Parathyroid adenoma (tissue), 2 donors: ENCODE measurements at regions not wholly inside any gene's neighbourhood (a gene's known extent, or its start where the extent isn't known, plus 50 kb on each side); places are given as distances from the start of the nearest gene placed in this dataset.

ENCODE experiments used
- H2AFZ ChIP-seq: fragments of 300-600 bp; sonication (generic); one replicate; pipeline ENCODE4 v1.7.0; 2017; ENCODE audit warnings: antibody characterized with exemption, mild to moderate bottlenecking
- H3K27ac ChIP-seq: fragments of 300-600 bp; sonication (generic); one replicate; pipeline ENCODE4 v1.7.0; 2017
- H3K27me3 ChIP-seq: fragments of 300-600 bp; sonication (generic); one replicate; pipeline ENCODE4 v1.7.0; 2017; ENCODE audit warnings: low read length; ENCODE audit not compliant: control insufficient read depth, insufficient read depth
- H3K36me3 ChIP-seq: fragments of 300-600 bp; sonication (generic); one replicate; pipeline ENCODE4 v1.7.0; 2017; ENCODE audit warnings: low read length; ENCODE audit not compliant: control insufficient read depth, insufficient read depth
- H3K4me1 ChIP-seq: fragments of 300-600 bp; sonication (generic); one replicate; pipeline ENCODE4 v1.7.0; 2017; ENCODE audit warnings: control low read depth
- H3K4me2 ChIP-seq: fragments of 300-600 bp; sonication (generic); one replicate; pipeline ENCODE4 v1.7.0; 2017; ENCODE audit warnings: low read length
- H3K4me3 ChIP-seq: fragments of 300-600 bp; sonication (generic); one replicate; pipeline ENCODE4 v1.7.0; 2017; ENCODE audit warnings: low read depth, low read length
- H3K79me2 ChIP-seq: fragments of 300-600 bp; sonication (generic); one replicate; pipeline ENCODE4 v1.7.0; 2017; ENCODE audit warnings: control low read depth
- H3K9ac ChIP-seq: fragments of 300-600 bp; sonication (generic); one replicate; pipeline ENCODE4 v1.7.0; 2017; ENCODE audit warnings: mild to moderate bottlenecking
- H3K9me3 ChIP-seq: fragments of 300-600 bp; sonication (generic); one replicate; pipeline ENCODE4 v1.7.0; 2017; ENCODE audit warnings: low read length; ENCODE audit not compliant: control insufficient read depth
- CTCF ChIP-seq: fragments of 300-600 bp; sonication (generic); IDR thresholded peaks from one replicate; pipeline ENCODE4 v1.7.0; 2017; ENCODE audit warnings: antibody characterized with exemption, mild to moderate bottlenecking
- donor health status: primary hyperparathyroidism.

GRCh38 chr5:60505373-60506171 lies 194.4 kb downstream of the DEPDC1B start:
- Histone ChIP-seq H3K4me3 (no peak overlapping the region), H2AFZ (no peak overlapping the region), H3K9me3 (no peaks in the 10 kb centered on the region), H3K27me3 (no peaks in the 10 kb centered on the region), H3K4me1 (no peaks in the 10 kb centered on the region), H3K9ac (no peak overlapping the region), H3K4me2 (no peak overlapping the region), H3K36me3 (no peaks in the 10 kb centered on the region), H3K27ac (no peak overlapping the region), H3K79me2 (no peaks in the 10 kb centered on the region)
- TF ChIP-seq CTCF = no peak

- Histone ChIP-seq H3K27me3 (no peaks in the 10 kb centered on the region), H3K9me3 (no peaks in the 10 kb centered on the region), H3K4me1 (no peaks in the 10 kb centered on the region), H3K9ac (no peak overlapping the region), H3K27ac (no peak overlapping the region), H3K4me3 (no peak overlapping the region), H3K79me2 (no peaks in the 10 kb centered on the region), H3K36me3 (no peaks in the 10 kb centered on the region), H3K4me2 (no peak overlapping the region), H2AFZ (no peak overlapping the region)
- TF ChIP-seq CTCF = no peak
Measured at GRCh38 chr5:60504342-60504741, 195.6 kb downstream of the DEPDC1B start.

GRCh38 chr5:60503771-60504170 lies 196.2 kb downstream of the DEPDC1B start:
- Histone ChIP-seq H3K36me3 (no peaks in the 10 kb centered on the region), H3K9ac (no peak overlapping the region), H3K27me3 (no peaks in the 10 kb centered on the region), H3K4me3 (no peak overlapping the region), H3K79me2 (no peaks in the 10 kb centered on the region), H3K4me1 (no peaks in the 10 kb centered on the region), H3K4me2 (no peak overlapping the region), H3K27ac (no peak overlapping the region), H2AFZ (no peak overlapping the region), H3K9me3 (no peaks in the 10 kb centered on the region)
- TF ChIP-seq CTCF = no peak

- Histone ChIP-seq H3K4me2 (no peak overlapping the region), H3K27ac (no peak overlapping the region), H3K79me2 (no peaks in the 10 kb centered on the region), H3K4me1 (no peaks in the 10 kb centered on the region), H3K27me3 (no peaks in the 10 kb centered on the region), H3K9ac (no peak overlapping the region), H3K36me3 (no peaks in the 10 kb centered on the region), H3K9me3 (no peaks in the 10 kb centered on the region), H3K4me3 (no peak overlapping the region), H2AFZ (no peak overlapping the region)
- no peak for TF ChIP-seq CTCF
Measured at GRCh38 chr5:60497706-60498500, 202.1 kb downstream of the DEPDC1B start.
